Esophagus muscularis mucosa (tissue), 4 donors: ENCODE measurements at regions not wholly inside any gene's neighbourhood (a gene's known extent, or its start where the extent isn't known, plus 50 kb on each side); places are given as distances from the start of the nearest gene placed in this dataset.

Experiments used
- EP300 ChIP-seq: sonication (generic); formaldehyde crosslinking; IDR thresholded peaks from one replicate; pipeline ENCODE4 v1.6.1; 2017; ENCODE audit warnings: antibody characterized with exemption
- POLR2A ChIP-seq: fragments of 450-650 bp; IDR thresholded peaks from one replicate; pipeline ENCODE4 v1.6.1; 2017; ENCODE audit warnings: antibody characterized with exemption, moderate library complexity, mild to moderate bottlenecking, low read depth
- POLR2AphosphoS5 ChIP-seq, 2 donors: sonication (generic); formaldehyde crosslinking; IDR thresholded peaks; one replicate each; pipeline ENCODE4 v1.6.1; 2017; ENCODE audit warnings: antibody characterized with exemption in 2 of 2
- TF ChIP-seq, protein P1 (sequence below), 3 experiments: fragments of 200-600 bp in 2 of 3; fragments of 450-650 bp in 1 of 3; sonication (generic) in 2 of 3; IDR thresholded peaks; one replicate each; pipeline ENCODE4 v1.5.1; 2017 to 2019; ENCODE audit warnings: antibody characterized with exemption in 3 of 3, mild to moderate bottlenecking in 2 of 3, moderate library complexity in 1 of 3

DNA sequence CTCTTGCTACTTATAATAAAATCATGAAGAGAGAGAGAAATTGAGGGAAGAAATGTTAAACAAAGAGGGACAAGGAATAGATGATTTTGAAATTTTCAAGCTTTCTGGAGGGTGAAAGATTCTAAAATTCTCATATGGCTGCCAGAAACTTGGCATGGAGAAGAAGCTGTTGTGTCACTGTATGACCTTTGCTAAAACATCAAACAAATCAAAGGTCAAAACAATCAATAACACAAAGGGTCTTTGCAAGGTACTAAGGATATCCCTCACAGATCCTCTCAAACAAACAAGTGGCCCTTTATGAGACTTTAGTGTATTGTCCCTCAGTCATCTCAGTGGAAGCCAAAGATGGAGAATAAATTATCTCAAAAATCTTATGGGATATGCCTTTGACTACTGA is 1039.2 kb upstream of the MIR17HG start:
- TF ChIP-seq, protein P1, sequence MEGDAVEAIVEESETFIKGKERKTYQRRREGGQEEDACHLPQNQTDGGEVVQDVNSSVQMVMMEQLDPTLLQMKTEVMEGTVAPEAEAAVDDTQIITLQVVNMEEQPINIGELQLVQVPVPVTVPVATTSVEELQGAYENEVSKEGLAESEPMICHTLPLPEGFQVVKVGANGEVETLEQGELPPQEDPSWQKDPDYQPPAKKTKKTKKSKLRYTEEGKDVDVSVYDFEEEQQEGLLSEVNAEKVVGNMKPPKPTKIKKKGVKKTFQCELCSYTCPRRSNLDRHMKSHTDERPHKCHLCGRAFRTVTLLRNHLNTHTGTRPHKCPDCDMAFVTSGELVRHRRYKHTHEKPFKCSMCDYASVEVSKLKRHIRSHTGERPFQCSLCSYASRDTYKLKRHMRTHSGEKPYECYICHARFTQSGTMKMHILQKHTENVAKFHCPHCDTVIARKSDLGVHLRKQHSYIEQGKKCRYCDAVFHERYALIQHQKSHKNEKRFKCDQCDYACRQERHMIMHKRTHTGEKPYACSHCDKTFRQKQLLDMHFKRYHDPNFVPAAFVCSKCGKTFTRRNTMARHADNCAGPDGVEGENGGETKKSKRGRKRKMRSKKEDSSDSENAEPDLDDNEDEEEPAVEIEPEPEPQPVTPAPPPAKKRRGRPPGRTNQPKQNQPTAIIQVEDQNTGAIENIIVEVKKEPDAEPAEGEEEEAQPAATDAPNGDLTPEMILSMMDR (IDR thresholded peaks at IDR 0.05) = no peak
- TF ChIP-seq POLR2A (no peak), POLR2AphosphoS5 (IDR thresholded peaks at IDR 0.05) (no peak), EP300 (no peak)
